GM13976 (cell line): ENCODE measurements at regions not wholly inside any gene's neighbourhood (a gene's known extent, or its start where the extent isn't known, plus 50 kb on each side); places are given as distances from the start of the nearest gene placed in this dataset.

ENCODE experiments used
- DNase-seq: peaks from one replicate; pipeline ENCODE4 v3.0.0; 2012; ENCODE audit warnings: low spot score
- in situ Hi-C: fragments of 300-500 bp; cut with MboI; formaldehyde crosslinking; loops from one replicate; pipeline ENCODE4 v1.12.0; 2022; ENCODE audit warnings: low sequenced_read_pairs, mixed read lengths, inconsistent platforms; ENCODE audit not compliant: unreplicated experiment
- TF ChIP-seq, protein P1 (sequence below): IDR thresholded peaks from 2 replicates; pipeline ENCODE4 v1.5.1; 2012; ENCODE audit warnings: borderline replicate concordance, mild to moderate bottlenecking; ENCODE audit not compliant: insufficient read depth; ENCODE audit errors: extremely low read depth, missing control alignments, control extremely low read depth

GRCh38 chr1:196001188-196001587 is 607.1 kb downstream of the KCNT2 start:
- TF ChIP-seq, protein P1, sequence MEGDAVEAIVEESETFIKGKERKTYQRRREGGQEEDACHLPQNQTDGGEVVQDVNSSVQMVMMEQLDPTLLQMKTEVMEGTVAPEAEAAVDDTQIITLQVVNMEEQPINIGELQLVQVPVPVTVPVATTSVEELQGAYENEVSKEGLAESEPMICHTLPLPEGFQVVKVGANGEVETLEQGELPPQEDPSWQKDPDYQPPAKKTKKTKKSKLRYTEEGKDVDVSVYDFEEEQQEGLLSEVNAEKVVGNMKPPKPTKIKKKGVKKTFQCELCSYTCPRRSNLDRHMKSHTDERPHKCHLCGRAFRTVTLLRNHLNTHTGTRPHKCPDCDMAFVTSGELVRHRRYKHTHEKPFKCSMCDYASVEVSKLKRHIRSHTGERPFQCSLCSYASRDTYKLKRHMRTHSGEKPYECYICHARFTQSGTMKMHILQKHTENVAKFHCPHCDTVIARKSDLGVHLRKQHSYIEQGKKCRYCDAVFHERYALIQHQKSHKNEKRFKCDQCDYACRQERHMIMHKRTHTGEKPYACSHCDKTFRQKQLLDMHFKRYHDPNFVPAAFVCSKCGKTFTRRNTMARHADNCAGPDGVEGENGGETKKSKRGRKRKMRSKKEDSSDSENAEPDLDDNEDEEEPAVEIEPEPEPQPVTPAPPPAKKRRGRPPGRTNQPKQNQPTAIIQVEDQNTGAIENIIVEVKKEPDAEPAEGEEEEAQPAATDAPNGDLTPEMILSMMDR, result no peak
- in situ Hi-C loops, result no loop called here
- no peak for DNase-seq

DNA sequence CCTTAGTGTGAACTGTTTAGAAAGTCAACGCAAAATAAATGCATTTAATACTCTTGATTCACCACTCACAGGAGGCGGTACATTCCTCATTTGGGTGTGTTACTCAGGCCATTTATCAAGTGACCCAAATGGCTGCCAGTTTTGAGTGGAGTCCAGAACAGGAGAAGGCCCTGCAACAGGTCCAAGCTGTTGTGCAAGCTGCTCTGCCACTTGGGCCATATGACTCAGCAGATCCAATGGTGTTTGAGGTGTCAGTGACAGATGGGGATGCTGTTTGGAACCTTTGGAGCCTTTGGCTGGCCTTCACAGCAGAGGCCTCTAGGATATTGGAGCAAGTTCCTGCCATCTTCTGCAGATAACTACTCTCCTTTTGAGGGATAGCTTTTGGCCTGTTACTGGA is 609.2 kb downstream of the KCNT2 start:
- in situ Hi-C loops, result no loop called here
- TF ChIP-seq, protein P1, result no peak
- no peak for DNase-seq

- in situ Hi-C loops, result no loop called here
- no peak for DNase-seq
- TF ChIP-seq, protein P1, result no peak
Observed at GRCh38 chr1:195981448-195982139, 626.6 kb downstream of the KCNT2 start.

GRCh38 chr1:195979646-195980045 is 628.6 kb downstream of the KCNT2 start:
- in situ Hi-C loops, result no loop called here
- DNase-seq, result no peak
- TF ChIP-seq, protein P1, result no peak

DNA sequence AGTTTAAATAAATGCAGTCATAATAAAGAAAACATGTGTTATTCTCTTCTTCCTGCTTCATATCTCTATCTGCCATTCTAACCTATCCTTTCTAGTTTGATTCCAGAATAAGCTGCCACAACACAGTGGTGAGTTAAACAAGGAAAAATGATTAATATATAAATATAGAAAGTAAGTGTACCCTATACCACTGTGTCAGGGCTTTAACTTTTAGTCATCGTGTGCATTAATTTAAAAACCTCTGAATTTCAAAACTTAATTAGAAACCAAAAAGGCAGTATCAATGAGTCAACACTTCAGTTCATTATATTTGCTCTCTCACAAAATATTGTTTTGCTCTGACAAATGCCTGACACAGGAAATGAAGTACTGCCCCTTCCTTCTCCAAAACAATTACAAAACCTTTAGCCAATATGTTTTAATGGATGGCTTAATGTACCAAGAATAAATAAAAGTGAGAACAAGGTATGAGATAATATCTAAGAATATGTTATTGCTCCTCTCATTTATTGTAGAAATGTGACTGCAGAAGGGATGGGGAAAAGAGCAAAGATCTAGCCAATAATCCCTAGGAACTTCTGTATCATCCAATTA is 634.8 kb downstream of the KCNT2 start:
- in situ Hi-C loops, result no loop called here
- DNase-seq, result no peak
- TF ChIP-seq, protein P1, result no peak

DNA sequence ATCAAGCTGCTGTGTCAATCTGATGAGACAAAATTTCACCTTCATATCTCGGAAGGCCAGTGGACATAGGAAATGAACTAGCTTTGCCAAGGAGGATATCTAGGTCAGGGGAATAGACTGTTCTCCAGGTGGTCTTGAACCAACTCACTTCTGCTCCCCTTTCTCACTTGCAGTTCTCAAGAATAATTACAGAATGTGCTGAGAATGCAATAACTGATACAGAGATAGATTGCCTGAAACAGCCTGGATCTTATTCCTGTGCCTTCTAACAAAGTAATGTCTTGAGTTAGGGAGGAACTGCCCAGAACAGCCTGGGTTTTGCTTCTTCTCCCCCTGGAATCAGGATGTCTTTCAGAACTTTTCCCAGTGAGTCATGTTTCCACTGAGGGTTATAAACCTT is 636.7 kb downstream of the KCNT2 start:
- TF ChIP-seq, protein P1, result no peak
- no peak for DNase-seq
- in situ Hi-C loops, result no loop called here
